ENCODE measurements at regions not wholly inside any gene's neighbourhood (a gene's known extent, or its start where the extent isn't known, plus 50 kb on each side); places are given as distances from the start of the nearest gene placed in this dataset.
A peak's percentile ranks its signal among the peaks of the same experiment; 100 is the strongest.

DNA sequence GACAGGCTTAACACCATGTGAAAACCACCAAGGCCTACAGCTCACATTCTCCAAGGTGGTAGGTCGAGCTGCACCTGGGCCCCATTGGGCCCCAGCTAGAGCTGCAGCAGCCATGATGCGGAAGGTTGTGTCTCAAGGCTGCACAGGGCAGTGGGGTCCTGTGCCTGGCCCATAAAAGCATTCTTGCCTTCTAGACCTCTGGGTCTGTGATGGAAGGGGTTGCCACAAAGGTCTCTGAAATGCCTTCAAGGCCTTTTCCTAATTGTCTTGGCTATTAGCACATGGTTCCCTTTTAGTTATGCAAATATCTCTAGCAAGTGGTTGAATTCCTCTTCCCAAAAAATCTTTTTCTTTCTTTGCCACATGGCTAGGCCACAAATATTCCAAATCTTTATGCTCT is 52.5 kb upstream of the C11orf58 start:
- intact Hi-C loops (cut with DNase I), result no loop called here
- DNase-seq (ENCODE audit: low spot score) (no peak), ATAC-seq (no peak)

DNA sequence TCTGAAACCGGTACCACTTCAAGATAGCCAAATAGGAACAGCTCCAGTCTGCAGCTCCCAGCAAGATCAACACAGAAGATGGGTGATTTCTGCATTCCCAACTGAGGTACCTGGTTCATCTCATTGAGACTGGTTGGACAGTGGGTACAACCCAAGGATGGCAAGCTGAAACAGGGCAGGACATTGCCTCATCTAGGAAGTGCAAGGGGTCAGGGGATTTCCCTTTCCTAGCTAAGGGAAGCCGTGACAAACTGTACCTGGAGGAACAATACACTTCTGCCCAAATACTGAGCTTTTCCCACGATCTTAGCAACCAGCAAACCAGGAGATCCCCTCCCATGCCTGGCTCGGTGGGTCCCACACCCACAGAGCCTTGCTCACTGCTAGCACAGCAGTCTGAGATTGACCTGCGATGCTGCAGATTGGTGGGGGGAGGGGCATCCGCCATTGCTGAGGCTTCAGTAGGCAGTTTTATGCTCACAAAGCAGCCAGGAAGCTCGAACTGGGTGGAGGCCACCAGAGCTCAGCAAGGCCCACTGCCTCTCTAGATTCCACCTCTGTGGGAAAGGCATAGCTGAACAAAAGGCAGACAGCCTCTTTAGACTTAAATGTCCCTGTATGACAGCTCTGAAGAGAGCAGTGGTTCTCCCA is 59.9 kb upstream of the C11orf58 start:
- DNase-seq (ENCODE audit: low spot score) (no peak), ATAC-seq (no peak)
- intact Hi-C loops (cut with DNase I), result no loop called here

DNA sequence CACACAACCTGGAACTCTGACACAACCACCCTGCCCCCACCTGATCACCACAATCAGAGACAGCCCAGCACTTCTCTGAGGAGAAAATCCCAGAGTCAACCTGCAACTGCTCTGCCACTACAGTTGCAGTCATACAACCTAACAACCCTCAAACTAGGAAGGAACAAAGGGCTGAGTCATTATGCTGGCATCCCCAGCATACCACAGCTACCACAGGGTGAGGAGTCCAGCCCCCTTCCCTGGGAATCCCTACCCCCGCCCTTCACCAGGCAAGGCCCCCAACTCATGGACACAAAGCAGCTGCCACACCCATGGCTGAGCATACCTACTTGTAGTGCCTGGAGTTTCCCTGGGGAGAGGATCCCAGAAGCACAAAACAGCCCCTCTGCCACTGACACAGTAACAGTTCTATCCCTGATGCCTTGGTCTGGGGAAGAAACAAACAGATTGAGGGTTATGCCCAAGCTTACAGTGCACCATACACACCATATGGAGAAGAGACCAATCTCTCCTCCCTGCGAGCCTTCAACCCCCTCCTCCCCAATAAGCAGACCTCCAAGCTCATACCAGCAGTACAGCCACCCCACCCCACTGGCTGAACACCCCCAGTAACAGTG is 68.5 kb upstream of the C11orf58 start:
- ATAC-seq (no peak), DNase-seq (ENCODE audit: low spot score) (no peak)
- intact Hi-C loops (cut with DNase I), result no loop called here

DNA sequence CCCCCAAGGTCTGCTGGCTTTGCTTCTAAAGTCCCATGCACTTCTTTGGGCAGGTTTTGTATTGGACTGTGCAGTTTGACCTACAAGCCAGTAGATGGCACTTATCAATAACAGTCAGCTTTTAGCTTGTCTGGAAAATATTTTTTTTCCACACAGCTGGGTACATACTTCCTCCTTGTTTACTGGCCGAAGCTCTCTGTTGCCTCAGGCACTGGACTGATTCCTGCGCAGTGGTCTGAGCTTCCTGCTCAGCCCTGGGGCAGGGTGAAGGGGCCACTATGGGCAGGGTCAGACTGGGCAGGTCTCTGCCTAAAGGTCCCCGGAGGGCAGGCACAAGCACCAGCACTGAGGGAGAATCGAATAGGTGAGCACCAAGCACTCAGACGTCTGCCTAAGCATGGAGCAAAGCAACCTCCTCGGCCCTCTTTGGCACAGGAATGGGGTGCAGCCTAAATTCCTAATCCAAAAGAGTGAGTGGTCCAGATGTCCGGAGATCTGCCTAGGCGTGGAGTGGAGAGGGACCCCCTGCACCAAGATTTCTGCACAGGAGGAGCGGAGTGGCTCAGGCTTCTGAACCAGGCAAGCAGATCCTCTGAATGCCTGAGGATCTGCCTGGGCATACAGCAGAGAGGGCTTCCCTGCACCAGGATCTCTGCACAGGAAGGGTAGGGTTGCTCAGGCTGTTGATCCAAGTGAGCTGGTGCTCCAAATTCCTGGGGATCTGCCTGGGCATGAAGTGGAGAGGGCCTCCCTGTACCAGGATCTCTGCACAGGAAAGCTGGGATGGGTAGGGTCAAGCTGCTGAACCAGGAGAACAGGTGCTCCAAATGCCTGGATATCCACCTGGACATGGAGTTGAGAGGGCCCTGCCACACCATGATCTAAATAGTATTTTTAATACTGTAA is 105.9 kb upstream of the C11orf58 start:
- ATAC-seq (no peak), DNase-seq (ENCODE audit: low spot score) (no peak)
- intact Hi-C loops (cut with DNase I), result no loop called here

DNA sequence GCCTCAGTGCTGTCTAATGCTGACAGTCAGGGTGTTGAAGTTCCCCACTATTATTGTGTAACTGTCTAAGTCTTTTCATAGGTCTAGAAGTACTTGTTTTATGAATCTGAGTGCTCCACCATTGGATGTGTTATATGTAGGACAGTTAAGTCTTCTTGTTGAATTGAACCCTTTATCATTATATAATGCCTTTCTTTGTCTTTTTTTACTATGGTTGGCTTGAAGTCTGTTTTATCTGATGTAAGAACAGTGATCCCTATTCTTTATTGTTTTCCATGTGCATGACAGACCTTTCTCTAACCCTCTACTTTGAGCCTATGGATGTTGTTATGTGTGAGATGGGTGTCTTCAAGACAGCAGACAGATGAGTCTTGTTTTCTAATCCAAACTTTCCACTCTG is 107.8 kb upstream of the C11orf58 start:
- no peak for DNase-seq (ENCODE audit: low spot score)
- intact Hi-C loops (cut with DNase I), result no loop called here
- no peak for ATAC-seq

DNA sequence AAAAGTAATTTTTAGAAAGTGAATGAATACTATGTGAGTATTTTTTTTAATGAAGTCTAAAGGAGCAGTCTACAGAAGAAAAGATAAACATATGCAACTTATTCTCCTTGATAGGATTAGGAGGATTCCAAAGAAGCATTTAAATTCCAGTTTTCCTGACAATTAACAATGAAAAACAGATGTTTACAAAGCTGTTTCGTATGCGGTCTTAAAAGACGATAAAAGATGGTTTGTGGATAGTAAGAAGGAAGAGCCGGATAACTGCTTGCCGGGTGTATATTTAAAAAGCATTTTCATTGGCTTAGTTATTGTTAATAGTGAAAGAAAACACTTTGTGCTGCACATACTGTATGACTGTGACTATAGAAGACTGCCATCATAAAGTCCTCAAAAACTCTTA is 120.0 kb upstream of the C11orf58 start:
- DNase-seq (ENCODE audit: low spot score), result no peak
- intact Hi-C loops (cut with DNase I), result no loop called here
- ATAC-seq, result no peak

DNA sequence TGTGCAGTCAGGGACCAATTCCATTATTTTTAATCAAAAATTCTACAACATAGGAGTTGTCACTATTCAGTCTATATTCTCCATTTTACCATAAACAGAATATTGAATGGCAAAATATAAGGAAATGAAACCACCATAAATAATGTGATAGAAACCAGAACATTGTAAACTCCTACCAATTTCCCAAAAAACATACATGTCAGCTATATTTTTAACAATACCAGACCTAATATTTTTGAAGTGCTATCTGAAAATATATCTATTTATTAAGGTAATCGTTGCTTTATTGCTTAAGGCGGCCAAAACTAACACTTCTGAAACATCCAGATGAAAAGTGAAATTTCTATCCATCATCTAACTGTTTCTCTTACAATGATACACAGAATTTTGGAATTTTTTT is 123.0 kb upstream of the C11orf58 start:
- no peak for DNase-seq (ENCODE audit: low spot score)
- intact Hi-C loops (cut with DNase I), result no loop called here
- no peak for ATAC-seq

DNA sequence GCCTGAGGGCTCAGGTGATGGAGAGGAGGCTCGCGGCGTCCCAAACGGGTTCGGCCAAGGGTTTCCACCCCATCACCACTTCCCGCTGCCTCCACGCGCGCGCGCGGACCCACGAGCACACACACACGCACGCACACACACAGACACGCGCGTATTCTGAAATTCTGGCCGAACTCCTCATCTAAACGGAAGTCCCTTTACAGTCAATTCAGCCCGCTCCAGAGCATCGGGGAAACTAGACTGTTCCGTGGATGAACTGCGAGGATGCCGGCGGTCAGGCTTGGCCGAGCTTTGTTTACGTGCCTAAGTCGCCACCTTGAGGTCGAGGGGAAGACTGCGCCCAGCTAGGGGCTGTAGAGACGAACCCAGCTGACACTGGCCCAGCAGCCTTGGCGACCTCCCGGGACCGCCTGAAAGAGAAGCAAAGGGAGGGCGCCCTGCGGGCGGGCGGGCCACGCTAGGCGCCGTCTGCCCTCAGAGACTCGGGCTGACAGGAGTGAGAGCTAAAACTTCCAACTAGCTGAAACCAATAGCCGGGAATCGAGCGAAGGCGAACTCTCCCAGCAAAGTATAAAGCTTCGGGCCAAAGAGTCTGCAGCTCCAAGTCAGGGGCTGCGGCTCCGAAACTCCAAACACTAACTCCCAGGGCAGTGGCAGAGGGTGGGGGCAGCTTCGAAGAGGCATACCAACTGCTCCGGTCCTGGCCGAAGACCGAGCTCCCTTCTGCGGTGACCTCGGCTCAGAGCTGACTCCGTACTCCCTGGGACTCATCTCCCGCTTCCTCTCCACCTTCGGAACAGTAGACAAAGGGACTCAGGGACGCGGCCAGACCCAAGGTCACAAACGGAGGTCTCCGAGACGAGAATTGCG is 124.7 kb upstream of the C11orf58 start:
- peak; percentile 97 for ATAC-seq
- intact Hi-C loops (cut with DNase I), result loop anchor here (5.0 kb wide), 1 partner anchor 961 kb away; no protein-coding TSS in a partner anchor
- DNase-seq (ENCODE audit: low spot score), result peak; percentile 94

DNA sequence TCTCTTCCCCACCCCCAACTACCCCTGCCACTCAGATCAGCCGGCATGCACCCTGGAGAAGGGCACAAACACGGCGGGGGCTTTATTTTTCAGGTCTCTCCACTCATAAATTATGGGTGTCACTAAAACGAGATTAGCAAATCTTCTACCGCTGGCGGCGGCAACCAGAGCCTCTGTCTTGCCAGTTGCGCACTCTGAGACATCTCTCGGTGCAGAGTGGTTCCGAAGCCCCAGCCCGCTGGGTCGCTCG is 125.3 kb upstream of the C11orf58 start:
- intact Hi-C loops (cut with DNase I), result loop anchor here (5.0 kb wide), 1 partner anchor 961 kb away; no protein-coding TSS in a partner anchor
- ATAC-seq (no peak), DNase-seq (ENCODE audit: low spot score) (no peak)

DNA sequence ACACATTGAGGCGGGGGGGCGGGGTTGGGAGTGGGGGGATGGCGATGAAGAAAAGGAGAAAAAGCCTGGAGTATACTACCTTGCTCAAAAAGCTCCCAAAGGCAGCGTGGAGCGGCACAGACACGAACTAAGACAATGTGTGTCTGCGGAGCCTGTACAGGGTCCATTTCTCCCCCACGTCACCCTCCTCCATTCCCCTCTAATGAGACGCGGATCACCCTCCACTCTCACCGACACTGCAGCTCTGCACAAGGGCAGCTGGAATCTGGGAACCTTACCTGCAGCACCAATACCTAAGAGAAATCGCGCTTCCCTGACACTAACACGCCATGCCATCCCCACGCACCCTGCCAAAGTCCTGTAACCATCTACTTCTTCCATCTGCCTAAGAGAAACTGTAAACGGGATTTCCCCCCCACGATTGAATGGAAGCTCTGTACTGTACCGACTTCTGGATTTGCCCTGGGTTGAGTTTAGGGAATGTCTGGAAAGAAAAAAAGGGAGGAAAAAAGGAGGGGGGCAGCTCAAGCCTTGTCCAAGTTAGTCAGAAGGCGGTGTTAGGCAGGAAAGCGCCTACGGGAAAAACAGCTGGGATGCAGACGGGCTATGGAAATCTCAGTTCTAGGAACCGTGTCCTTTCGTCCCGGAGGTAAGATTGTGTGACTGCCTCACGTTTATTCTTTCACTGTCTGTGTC is 125.7 kb upstream of the C11orf58 start:
- DNase-seq (ENCODE audit: low spot score) (peak; percentile 53), ATAC-seq (peak; percentile 57)
- intact Hi-C loops (cut with DNase I), result loop anchor here (5.0 kb wide), 1 partner anchor 960 kb away; no protein-coding TSS in a partner anchor

DNA sequence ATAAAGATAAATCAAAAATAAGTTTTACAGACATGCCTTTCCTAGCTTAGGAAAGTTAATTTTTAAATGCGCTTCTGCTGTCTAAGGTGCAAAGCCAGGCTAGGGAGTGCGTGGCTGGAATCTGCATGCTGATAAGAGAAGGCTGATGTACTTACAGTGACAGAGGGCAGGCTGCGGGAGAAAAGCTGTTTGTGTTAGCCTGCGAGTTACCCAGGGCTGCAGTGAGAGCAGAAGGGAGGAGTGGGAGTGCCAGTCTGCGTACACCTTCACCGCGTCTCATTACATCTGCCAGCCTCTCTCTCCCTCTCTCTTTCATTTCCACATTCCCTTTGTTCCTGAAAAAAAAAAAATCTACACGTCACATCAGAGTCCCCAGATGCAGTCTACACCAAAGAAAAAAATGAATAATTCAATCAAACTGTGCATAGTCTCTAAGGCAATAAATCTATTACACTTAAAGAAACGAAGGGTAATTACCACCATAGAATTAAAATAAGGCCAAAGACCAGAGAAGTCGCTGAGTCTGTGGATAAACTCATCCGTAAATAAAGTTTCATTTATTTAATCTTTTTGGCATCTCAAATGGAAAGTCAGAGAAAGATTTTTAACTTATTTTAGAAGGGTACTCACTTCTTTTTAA is 126.4 kb upstream of the C11orf58 start:
- intact Hi-C loops (cut with DNase I), result loop anchor here (5.0 kb wide), 1 partner anchor 960 kb away; no protein-coding TSS in a partner anchor
- no peak for DNase-seq (ENCODE audit: low spot score)
- no peak for ATAC-seq

DNA sequence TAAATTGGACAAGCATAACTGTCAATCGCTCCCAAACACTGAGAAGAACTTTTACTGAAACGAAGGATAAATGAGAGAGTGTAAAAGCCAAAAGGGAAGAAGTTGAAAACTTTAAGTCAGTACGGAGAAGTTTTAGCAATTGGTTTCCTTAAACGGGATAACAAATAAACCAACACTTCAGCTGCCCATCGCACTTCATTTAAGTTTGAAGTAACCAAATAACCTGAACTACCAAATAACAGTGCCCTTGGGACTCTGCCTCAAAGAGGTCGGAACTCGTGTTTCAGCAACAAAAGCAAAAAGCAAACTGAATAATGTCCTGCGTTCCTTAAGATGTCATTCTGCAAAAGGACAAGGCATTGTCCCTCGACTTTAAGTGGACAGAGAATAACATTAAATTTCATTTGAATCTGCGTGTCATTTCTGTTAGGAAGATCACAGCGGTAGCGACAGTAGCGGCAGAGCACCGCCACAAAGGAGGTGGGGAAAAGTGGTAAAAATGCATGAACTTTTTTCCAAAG is 127.0 kb upstream of the C11orf58 start:
- intact Hi-C loops (cut with DNase I), result loop anchor here (5.0 kb wide), 1 partner anchor 959 kb away; no protein-coding TSS in a partner anchor
- ATAC-seq (no peak), DNase-seq (ENCODE audit: low spot score) (no peak)

DNA sequence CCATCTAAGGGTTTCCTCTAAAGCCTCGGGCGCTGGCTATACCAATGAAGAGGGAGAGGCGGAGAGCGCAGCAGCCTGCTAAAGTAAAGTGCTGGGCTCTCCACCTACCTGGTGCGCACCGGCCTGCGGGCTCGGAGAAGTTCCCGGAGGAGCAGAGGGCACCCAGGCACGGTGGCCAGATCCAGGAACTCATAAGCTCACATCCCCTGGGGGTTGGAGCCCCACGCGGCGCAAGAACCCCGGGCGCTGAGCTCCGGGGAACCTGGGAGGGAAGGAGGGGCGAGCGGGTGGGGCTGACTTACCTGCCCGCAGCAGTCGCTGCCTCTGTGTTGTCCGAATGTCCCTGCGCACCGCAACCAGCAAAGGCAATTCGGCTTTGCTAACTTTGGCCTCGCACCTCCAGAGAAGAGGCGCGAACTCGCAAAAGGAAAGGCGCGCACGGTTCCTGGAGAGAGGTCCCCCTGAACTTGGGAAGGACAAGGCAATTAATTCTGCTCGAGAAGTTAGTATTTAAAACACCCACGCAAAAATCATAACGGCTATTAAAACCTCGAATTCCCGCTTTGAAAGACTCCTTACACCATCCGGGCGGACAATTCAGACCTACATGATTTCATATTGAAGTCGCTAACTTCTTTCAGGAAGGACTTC is 127.6 kb upstream of the C11orf58 start:
- intact Hi-C loops (cut with DNase I), result loop anchor here (5.0 kb wide), 1 partner anchor 959 kb away; no protein-coding TSS in a partner anchor

DNA sequence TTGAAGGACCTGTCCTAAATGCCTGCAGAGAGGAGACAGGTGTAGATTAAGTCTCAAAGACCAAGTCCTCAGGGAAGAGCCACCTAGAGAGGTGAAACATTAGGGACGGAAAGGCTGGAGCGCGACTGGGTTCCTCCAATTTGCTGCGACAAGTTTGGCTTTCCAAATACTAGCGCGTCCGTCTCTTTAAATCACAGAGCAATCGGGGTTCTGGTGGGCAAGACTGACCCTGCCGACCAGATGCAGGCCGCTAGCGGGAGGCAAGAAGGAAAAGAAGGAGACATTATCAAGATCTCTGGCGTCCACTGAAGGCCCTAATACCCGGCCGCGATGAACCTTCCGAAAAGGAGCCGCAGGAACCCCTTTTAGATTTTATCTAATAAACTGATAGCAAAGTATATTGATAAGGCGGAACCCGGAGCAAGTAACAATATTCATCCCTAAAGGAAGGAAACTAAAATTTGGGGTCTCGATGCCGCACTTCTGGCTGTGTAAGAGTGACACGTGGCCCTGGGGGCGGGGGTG is 128.2 kb upstream of the C11orf58 start:
- intact Hi-C loops (cut with DNase I), result loop anchor here (5.0 kb wide), 1 partner anchor 958 kb away; no protein-coding TSS in a partner anchor
- DNase-seq (ENCODE audit: low spot score), result no peak
- ATAC-seq, result no peak

More for the DNA sequence above, 127.6 kb upstream of the C11orf58 start:
- no peak for ATAC-seq
- peak; percentile 47 for DNase-seq (ENCODE audit: low spot score)

DNA sequence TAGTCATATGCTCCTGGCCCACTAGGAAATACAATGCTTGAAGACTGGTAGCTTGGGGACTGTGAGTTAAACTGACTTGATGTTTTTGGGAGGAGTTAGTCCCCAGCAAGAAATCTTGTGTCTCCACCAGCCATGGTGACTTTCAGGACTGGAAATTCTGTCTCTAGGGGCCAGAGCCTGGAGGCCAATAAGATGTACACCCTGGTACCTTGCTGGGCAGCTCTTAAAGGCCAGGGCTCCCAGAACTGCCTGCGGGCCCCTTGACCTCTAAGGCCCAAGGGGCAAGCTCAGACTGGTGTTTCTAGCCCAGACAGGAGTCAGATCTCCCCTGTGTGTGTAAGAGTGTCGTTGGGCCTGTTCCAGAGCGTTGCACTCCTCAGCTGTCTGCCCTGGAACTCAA is 128.7 kb upstream of the C11orf58 start:
- DNase-seq (ENCODE audit: low spot score) (no peak), ATAC-seq (no peak)
- intact Hi-C loops (cut with DNase I), result loop anchor here (5.0 to 10.0 kb wide), 2 partner anchors 785 to 957 kb away; no protein-coding TSS in a partner anchor

DNA sequence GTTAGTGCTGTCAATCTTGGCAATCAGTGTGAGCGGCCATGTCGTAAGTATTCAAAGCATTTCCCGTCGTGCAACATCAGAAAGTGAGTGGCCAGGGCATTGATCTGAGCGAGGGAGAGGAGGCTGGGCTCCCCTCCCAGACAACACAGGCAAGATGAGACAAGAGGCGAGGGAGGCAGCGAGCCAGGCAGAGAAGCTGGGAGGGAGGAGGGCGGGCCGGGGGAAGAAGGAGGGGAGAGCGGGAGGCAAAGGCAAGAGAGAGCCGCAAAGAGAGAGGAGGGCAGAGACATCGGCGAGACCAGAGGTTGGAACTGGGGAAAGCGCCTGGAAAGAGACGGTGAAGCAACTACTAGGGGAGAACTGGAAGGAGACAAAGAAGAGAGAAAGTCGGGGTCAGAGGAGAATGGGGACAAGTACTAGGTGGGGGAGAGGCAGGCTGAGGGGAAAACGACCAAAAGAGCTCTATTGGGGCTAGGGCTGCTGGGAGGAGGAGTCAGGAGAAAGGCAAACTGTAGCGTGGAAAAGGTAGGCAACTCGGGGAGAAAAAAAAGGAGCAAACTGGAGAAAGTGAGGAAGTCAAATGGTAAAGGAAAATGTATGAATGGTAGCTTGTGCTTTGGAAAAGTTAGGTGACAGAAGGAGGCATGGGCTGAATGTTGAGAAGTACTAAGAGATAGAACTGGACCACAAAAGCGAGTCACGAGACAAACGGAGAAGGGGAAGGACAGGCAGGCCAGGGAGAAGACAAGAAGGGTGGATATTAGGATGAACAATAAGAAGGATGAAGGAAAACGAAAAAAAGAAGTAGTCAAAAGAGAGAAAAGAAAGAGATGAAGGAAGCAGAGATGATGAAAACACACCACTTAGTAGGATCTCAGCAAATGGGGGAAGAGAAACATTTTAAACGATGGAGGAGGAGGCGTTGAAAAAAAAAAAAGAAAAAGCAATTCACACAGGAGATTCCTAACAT is 130.5 kb upstream of the C11orf58 start:
- intact Hi-C loops (cut with DNase I), result loop anchor here (10.0 kb wide), 1 partner anchor 783 kb away; no protein-coding TSS in a partner anchor
- ATAC-seq (peak; percentile 74), DNase-seq (ENCODE audit: low spot score) (peak; percentile 85)

Measured in sciatic nerve (tissue), 2 donors.